NK-92 treated with Interleukin-12 subunit alpha and Interleukin-12 subunit beta, amount 100 ng/mL, for 24 hours (cell line): ENCODE measurements at regions not wholly inside any gene's neighbourhood (a gene's known extent, or its start where the extent isn't known, plus 50 kb on each side); places are given as distances from the start of the nearest gene placed in this dataset.
"Not testable (repeated sequence)": the region's sequence is repeated elsewhere in the genome, so short reads cannot be mapped to it uniquely, and the experiment has no call there.

ENCODE experiments used
- DNase-seq: peaks from one replicate; lab custom pipeline; 2025; lab: John Stamatoyannopoulos, UW

- no peak for DNase-seq
These were observed 87.7 kb downstream of the UTP18 start for GRCh38 chr17:51347851-51348584.

GRCh38 chr17:51351080-51351479 is 90.7 kb downstream of the UTP18 start:
- no peak for DNase-seq

DNA sequence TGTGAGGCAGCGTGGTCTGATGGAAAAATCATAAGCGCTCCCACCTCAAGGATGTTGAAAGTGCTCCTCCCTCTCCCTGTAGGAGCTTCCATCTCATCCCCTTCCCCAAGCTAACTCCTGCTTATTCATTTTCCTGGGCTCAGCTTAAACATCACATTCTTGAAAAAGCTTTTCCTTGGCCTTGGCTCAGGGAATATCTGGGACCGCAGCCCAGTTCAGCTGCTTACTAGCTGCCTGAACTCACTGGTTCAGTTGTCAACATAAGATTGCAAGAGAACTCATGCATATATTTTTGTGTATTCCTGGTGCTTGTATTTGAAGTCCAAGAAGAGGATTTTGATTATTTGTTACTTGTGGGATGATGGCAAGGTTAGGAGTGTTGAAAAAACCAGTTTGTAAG is 91.5 kb downstream of the UTP18 start:
- DNase-seq: no peak

DNA sequence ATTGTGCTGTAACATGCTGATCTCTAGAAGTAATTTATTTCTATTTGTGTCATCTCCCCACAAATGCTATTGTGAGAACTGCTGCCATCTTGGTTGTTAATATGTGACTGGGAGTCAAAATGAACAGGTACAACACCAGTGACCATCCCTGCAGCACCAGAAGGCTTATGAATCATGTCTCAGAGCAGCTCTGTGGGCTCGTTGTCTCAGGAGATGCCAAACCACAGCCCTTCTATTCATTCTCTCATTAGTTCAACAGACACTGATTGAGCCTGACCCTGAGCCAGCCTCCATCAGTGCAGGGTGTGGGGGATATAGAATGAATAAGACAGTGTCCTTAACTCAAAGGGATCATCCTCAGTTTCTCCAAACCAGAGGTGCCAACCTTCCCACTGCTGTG is 92.5 kb downstream of the UTP18 start:
- no peak for DNase-seq

- DNase-seq: no peak
These were observed 93.0 kb downstream of the UTP18 start for GRCh38 chr17:51353296-51353695.

GRCh38 chr17:51354936-51355335 is 94.6 kb downstream of the UTP18 start:
- no peak for DNase-seq

DNA sequence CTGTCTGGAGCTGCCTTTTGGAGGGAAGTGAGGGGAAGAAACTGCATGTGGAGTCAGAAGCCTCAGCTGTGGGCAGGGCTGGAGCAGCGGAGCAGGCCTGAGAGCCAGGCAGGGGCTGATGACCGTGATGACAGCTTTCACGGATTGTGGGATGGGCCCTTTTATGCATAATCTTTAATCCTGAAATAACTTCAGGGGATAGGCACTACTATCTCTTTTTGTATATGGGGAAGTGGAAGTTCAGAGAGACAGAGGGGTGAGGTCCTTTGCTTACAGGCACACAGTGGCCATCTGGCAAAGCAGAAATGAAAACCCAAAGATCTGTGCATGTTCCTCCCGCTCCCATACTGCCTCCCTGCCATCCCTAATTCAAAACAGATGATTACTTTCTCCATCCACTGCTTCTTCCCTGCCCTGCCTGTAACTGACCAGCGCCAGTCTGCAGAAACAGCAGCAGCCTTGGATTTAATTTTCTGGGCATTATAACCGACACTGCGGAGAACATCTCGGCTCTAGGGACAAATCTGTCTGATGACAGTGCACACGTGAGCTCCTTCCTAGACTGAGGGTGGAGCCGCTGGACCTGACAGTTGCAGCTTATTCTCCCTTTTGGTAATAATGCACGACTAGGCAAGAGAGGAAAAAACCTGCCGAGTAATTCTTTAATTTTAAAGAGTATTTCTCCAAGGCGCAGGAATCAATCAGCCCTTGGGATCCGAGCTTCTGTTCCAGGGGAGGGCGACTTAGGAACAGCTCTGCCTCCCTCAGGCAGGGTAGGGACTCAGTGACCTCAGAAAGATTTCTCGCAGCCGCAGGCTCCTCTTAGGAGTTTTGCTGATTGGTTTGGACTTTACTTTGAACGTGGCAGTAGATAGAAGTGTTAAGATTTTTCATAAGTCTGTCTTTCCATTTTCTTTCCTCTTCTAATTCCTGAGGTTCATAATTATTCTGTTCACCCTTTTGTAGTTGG is 95.4 kb downstream of the UTP18 start:
- DNase-seq: no peak

- no peak for DNase-seq
These were observed 98.7 kb downstream of the UTP18 start for GRCh38 chr17:51359055-51359454.

DNA sequence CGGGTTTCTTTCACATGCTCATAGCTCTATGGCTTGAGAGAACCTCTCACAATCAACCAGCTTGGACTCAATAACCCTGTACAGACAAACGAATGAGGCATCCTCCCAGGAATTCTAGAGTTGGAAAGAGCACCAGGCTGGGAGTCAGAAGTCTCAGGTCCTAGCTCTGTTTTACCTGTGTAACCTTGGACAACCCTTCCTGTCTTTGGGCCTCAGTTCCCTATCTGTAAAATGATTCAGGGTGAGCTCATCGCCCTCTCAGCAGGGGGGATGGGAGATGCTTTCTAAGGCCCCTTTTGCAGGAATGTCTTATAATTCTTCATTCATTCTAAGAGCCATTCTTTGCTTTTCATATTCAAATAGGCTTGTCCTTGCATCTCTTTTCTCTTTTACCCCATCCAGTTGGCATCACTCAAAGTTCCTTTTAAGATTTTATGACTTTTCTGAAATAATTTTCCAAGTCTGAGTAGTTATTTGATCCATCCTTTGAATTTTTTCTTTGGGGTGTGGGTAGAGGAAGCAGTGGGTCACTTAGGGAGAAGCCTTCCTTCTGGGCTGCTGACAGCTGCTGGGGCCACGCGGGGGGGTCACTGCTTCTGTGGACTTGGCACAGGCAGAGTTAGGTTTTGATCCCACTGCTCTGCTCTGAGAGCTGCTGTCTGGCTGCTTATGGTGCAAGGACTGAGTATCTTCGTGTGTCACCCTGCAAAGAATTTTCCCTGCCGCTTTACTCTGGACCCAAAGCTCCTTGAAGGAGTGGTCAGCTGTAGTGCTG is 102.7 kb downstream of the UTP18 start:
- DNase-seq: no peak

DNA sequence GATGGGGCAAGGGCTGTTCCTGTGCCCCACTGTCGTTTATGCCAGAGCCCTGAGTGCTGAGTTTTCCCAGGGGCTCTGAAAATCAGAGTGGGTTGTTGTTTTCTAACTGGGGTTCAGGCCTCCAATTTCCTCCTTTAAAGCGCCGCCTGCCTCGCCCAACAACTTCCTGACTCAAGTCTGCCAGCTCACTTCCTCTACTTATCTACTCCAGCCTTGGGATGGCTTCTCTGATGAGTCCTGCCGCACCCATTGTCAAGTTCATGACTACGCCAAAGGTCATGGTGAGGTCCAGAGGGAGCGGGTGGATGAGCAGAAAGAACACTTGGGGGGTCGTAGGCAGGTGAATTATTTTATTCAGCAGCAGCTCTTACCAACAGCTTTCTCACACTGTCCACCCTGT is 104.7 kb downstream of the UTP18 start:
- no peak for DNase-seq

DNA sequence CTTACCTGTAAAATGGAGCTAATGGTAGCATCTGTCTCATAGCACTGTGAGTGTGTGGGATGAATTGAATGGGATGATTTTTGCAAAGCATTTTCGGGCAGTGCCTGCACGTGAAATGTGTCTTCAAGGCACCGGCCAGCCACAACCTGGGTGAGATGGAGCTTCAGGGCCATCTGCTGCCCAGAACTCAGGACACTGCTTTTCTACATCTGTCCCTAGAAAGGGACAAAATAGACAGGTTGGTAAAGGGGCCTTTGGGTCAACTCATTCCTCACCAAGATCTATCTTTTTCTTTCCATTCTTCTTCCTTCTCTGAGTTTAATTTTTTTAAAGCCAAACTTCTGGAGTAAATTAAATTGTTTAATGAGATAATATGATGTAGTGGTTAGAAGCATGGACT is 106.5 kb downstream of the UTP18 start:
- DNase-seq: no peak

- DNase-seq: not testable (repeated sequence)
These were observed 107.5 kb downstream of the UTP18 start for GRCh38 chr17:51367836-51368235.

DNA sequence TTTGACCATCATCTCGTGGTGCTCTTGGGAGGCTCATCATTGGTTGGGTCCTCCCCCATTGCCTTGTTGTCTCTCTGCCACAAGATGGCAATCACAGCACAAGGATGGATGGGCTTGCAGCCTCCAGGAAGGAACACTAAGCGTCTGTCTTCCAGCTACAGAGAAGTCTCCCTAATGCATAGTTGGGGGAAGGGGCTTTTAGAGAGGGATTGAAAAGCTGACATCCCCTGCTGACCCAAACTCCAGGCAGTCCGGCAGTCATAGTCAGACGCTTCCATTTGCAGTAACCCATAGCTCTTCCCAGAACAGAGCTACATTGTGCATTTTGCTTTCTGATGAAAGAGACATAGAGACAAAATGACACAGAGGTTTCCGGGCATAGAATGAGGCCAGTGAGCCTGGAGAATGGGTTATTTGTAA is 111.4 kb downstream of the UTP18 start:
- DNase-seq: peak; percentile 39

- DNase-seq: peak; percentile 53
These were observed 112.1 kb downstream of the UTP18 start for GRCh38 chr17:51372345-51373004.

- DNase-seq: no peak
These were observed 113.3 kb downstream of the UTP18 start for GRCh38 chr17:51373489-51374152.

- no peak for DNase-seq
These were observed 113.9 kb downstream of the UTP18 start for GRCh38 chr17:51374209-51374608.

GRCh38 chr17:51375771-51376170 is 115.4 kb downstream of the UTP18 start:
- DNase-seq: no peak

DNA sequence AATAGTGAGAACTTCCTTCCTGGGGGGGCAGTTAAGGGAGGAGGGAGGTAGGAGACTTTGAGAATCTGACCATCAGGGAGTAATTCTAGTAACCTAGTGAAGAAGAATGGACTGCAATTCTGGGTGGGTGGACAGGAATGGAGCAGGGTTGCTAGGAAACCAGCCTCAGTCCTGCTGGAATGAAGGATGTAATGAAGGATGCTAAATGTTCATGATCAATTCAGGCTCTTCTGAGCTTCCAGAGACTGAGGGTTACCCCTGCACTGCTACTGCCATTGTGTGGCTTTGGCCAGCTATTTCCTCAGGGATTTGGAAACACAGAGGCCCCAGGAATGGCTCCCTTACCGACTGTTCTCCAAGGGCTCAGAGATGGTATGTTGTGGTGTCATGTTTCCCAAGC is 116.4 kb downstream of the UTP18 start:
- DNase-seq: no peak

GRCh38 chr17:51381262-51381661 is 120.9 kb downstream of the UTP18 start:
- no peak for DNase-seq

- DNase-seq: no peak
These were observed 124.9 kb downstream of the UTP18 start for GRCh38 chr17:51385208-51385607.

GRCh38 chr17:51387582-51387981 is 127.2 kb downstream of the UTP18 start:
- no peak for DNase-seq
